Nephron progenitor cell (in vitro differentiated cells): ENCODE measurements at regions not wholly inside any gene's neighbourhood (a gene's known extent, or its start where the extent isn't known, plus 50 kb on each side); places are given as distances from the start of the nearest gene placed in this dataset.

Experiments used
- DNase-seq: peaks from one replicate; pipeline ENCODE4 v3.0.0; 2021
- H3K27ac Mint-ChIP-seq: 2 replicates; pipeline ENCODE4 v1.8.0; 2021; ENCODE audit warnings: mild to moderate bottlenecking, moderate library complexity, mixed read lengths
- H3K27me3 Mint-ChIP-seq: 2 replicates; pipeline ENCODE4 v1.8.0; 2021; ENCODE audit warnings: mild to moderate bottlenecking, low read depth, mixed read lengths; ENCODE audit not compliant: poor library complexity
- H3K36me3 Mint-ChIP-seq: 2 replicates; pipeline ENCODE4 v1.8.0; 2021; ENCODE audit warnings: low read depth, mixed read lengths
- H3K4me1 Mint-ChIP-seq: 2 replicates; pipeline ENCODE4 v1.8.0; 2021; ENCODE audit warnings: mixed read lengths
- H3K4me3 Mint-ChIP-seq: 2 replicates; pipeline ENCODE4 v1.8.0; 2021; ENCODE audit warnings: mild to moderate bottlenecking, moderate library complexity, mixed read lengths
- H3K9me3 Mint-ChIP-seq: 2 replicates; pipeline ENCODE4 v1.8.0; 2021; ENCODE audit warnings: mild to moderate bottlenecking, moderate library complexity, mixed read lengths
- TF ChIP-seq, protein P1 (sequence below): fragments of 200-600 bp; sonication (generic); IDR thresholded peaks from 2 replicates; pipeline ENCODE4 v1.5.0; 2021; ENCODE audit warnings: antibody characterized with exemption

- Mint-ChIP-seq H3K27me3 (peaks cover 10% of the 10 kb centered on the region), H3K9me3 (no peaks in the 10 kb centered on the region), H3K4me3 (no peak overlapping the region), H3K36me3 (no peaks in the 10 kb centered on the region), H3K4me1 (no peaks in the 10 kb centered on the region), H3K27ac (no peak overlapping the region)
- TF ChIP-seq, protein P1, sequence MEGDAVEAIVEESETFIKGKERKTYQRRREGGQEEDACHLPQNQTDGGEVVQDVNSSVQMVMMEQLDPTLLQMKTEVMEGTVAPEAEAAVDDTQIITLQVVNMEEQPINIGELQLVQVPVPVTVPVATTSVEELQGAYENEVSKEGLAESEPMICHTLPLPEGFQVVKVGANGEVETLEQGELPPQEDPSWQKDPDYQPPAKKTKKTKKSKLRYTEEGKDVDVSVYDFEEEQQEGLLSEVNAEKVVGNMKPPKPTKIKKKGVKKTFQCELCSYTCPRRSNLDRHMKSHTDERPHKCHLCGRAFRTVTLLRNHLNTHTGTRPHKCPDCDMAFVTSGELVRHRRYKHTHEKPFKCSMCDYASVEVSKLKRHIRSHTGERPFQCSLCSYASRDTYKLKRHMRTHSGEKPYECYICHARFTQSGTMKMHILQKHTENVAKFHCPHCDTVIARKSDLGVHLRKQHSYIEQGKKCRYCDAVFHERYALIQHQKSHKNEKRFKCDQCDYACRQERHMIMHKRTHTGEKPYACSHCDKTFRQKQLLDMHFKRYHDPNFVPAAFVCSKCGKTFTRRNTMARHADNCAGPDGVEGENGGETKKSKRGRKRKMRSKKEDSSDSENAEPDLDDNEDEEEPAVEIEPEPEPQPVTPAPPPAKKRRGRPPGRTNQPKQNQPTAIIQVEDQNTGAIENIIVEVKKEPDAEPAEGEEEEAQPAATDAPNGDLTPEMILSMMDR: no peak
- DNase-seq: no peak
Measured at GRCh38 chr17:51559778-51560177, 299.4 kb downstream of the UTP18 start.

- no peaks in the 10 kb centered on the region for H3K4me1 Mint-ChIP-seq
- TF ChIP-seq, protein P1: no peak
- no peaks in the 10 kb centered on the region for H3K9me3 Mint-ChIP-seq
- no peaks in the 10 kb centered on the region for H3K36me3 Mint-ChIP-seq
- peaks cover 7% of the 10 kb centered on the region for H3K27me3 Mint-ChIP-seq
- H3K4me3 Mint-ChIP-seq: no peak overlapping the region
- no peak for DNase-seq
- H3K27ac Mint-ChIP-seq: no peak overlapping the region
Measured at GRCh38 chr17:51560398-51560797, 300.1 kb downstream of the UTP18 start.

- Mint-ChIP-seq H3K4me3 (no peak overlapping the region), H3K27me3 (peaks cover 7% of the 10 kb centered on the region), H3K9me3 (peaks cover 3% of the 10 kb centered on the region), H3K27ac (no peak overlapping the region), H3K36me3 (no peaks in the 10 kb centered on the region), H3K4me1 (no peaks in the 10 kb centered on the region)
- no peak for DNase-seq
- TF ChIP-seq, protein P1: no peak
Measured at GRCh38 chr17:51563961-51564360, 303.6 kb downstream of the UTP18 start.

- no peaks in the 10 kb centered on the region for H3K36me3 Mint-ChIP-seq
- DNase-seq: no peak
- H3K4me3 Mint-ChIP-seq: no peak overlapping the region
- peaks cover 23% of the 10 kb centered on the region for H3K9me3 Mint-ChIP-seq
- H3K4me1 Mint-ChIP-seq: no peaks in the 10 kb centered on the region
- no peak overlapping the region for H3K27ac Mint-ChIP-seq
- TF ChIP-seq, protein P1: no peak
- H3K27me3 Mint-ChIP-seq: peaks cover 4% of the 10 kb centered on the region
Measured at GRCh38 chr17:51572115-51572514, 311.8 kb downstream of the UTP18 start.
